Stimulated activated CD8-positive, alpha-beta memory T cell treated with anti-CD3 and anti-CD28 coated beads, Interleukin-15, amount 100 ng/mL, for 1 hour (primary cell): ENCODE measurements at regions not wholly inside any gene's neighbourhood (a gene's known extent, or its start where the extent isn't known, plus 50 kb on each side); places are given as distances from the start of the nearest gene placed in this dataset.
"Not testable (repeated sequence)": the region's sequence is repeated elsewhere in the genome, so short reads cannot be mapped to it uniquely, and the experiment has no call there.

ENCODE experiments used
- DNase-seq: peaks from one replicate; pipeline ENCODE4 v3.0.0-alpha.2; 2020; ENCODE audit warnings: low read depth

DNA sequence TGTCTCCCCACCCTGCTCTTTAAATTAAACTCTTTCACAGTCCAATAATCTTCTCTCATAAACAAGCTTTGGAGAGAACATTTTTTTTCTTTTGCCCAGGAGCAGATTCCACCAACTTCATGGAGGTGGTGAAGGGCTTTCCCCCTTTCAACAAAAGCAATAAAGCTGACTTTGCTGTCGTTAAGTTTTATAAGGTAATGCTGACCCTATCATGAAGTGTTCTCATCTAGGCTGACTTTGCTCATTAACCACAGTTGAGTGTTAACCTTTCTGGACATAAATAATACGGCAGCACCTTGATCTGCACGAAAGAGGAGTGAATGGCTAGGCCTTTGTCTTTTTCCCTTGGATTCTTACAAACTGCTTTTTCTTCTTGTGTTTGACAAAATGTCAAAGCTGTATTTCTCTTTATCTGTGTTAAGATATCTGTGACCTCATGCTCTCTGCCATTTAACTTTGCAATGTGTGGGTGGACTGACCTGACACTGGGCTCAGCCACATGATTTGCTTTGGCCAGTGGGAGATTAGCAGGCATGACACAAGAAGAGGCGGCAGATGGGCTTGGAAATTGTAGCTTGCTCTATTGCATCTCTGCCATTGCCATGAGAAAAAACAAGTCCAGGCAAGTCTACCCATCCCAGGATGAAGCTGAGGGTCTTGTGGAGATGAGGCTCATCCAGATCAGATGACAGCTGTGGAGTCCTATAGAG is 470.9 kb upstream of the CCDC196 start:
- DNase-seq: no peak

DNA sequence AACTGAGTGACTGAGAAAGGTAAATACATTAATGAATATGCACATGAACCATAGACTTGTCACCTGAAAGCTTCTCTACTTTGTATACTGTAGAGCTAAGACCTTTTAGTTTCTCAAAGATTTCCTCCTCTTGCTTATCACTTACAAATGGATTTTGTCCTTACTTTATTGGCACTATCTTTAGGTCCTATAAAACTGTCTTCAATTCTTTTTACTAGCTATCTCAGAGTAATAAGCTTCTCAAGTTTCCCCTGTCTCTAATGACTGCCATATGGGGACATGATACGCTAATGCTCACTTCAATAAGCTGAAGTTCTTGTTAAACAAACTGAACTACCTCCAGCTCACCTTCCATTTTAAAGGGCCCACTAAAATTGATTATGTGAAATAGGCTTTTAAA is 468.2 kb upstream of the CCDC196 start:
- no peak for DNase-seq

DNA sequence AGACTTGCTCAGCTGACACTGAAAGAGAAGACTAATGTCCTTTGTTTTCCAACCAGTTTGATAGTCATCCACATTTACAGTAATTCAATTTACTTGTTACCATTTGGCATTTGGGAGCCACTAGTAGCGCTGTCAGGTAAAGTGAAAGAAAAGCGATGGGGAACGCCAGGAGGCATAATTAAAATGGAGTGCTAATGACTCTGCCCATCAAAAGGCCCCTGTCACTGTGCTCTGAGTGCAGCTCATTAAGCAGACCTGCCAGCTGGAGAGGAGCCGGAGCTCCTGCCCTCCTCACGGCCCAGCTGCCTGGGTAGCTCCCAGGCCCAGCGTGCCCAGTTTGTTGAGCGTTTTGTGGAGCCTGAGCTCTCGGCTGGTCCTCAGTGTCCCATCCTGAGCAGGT is 463.6 kb upstream of the CCDC196 start:
- DNase-seq: no peak

DNA sequence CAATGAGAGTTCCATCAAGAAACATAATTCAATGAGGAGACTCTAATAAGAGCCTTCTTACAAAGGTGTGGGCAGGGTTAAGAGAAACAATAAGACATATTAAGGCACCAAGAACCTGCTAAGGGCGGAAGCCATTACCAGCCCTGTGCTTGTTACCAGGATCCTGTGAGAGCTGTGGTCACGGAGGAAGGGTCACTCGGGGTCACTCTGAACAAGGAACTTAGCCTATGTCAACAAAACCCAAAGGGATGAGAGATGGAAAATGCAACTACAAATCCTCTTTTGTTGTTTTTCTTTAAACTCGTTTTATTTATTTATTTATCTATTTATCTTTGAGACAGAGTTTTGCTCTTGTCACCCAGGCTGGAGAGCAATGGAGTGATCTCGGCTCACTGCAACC is 460.4 kb upstream of the CCDC196 start:
- DNase-seq: no peak

DNA sequence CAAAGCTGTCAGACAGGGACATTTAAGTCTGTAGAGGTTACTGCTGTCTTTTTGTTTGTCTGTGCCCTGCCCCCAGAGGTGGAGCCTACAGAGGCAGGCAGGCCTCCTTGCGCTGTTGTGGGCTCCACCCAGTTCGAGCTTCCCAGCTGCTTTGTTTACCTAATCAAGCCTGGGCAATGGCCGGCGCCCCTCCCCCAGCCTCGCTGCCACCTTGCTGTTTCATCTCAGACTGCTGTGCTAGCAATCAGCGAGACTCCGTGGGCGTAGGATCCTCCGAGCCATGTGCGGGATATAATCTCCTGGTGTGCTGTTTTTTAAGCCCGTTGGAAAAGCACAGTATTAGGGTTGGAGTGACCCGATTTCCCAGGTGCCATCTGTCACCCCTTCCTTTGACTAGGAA is 454.2 kb upstream of the CCDC196 start:
- not testable (repeated sequence) for DNase-seq

DNA sequence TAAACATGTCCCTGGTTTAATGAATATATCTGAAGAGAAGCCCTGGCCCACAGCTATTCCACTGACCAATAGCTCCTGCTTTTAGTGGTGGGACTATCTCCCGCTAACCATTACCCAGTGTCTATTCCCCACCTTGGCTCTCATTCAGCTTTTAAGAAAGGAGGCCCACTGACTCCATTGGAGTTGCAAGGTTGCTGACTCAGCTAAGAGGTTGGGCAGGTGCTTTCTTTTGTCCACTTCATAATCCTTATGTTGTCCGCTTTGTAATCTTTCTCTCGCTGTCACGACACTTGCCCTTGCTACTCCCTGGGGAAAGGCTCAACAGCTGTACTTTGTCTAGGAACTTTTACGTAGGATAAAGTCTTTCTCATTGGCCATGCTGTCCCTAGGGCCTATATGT is 453.4 kb upstream of the CCDC196 start:
- no peak for DNase-seq

DNA sequence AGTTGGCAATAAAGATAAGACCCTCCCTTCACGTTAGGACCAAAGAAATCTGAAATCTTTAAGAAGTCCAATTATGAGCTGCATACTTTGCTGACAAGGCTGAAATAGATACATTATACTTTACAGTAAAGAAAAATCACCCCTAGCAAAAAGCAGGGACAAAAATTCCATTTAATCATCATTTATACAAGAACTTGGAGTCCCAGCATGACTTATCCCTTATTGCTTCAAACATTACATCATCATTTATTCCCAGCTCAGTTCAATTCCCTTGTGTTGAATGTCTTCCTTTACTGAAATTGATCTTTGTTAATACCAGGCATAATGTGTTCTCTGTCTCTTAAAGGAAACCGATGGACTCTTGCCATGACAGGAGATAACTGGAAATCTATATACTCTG is 449.6 kb upstream of the CCDC196 start:
- DNase-seq: no peak

DNA sequence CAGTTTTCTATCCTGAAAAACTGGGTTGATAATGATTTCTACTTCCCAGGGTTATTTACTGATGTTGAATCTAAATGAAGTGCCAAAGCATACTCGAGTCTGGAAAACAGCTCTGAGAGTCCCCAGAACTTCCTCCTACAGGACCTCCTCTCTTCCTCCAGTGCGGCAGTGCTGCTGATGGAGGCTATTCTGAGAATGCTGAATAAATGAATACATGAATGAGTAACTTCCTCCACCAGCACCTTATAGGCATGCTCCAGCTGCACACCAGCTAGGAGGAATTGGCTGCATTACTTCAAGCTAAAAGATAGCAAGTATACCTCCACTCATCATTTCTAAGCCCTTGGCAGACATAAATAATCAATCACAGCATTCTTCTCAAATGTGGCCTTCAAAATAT is 448.8 kb upstream of the CCDC196 start:
- DNase-seq: no peak

DNA sequence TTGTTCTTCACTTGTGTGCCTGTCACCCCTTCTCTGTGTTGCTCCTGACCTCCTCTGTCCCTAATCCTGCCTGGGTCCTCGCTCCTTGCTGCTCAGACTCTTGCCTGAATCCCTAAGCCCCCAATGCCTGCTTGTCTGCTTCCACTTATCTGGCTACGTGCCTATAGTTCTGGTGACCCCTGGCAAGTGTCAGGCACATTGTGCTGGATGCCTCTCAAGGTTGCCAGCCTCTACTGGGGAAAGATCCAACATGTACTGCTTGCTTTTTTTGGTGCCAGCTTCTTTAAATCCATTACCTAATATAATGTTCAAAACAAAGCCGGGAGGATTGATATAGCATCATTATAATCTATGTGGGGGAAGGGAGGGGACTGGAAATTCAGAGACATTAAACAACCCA is 448.0 kb upstream of the CCDC196 start:
- DNase-seq: no peak

DNA sequence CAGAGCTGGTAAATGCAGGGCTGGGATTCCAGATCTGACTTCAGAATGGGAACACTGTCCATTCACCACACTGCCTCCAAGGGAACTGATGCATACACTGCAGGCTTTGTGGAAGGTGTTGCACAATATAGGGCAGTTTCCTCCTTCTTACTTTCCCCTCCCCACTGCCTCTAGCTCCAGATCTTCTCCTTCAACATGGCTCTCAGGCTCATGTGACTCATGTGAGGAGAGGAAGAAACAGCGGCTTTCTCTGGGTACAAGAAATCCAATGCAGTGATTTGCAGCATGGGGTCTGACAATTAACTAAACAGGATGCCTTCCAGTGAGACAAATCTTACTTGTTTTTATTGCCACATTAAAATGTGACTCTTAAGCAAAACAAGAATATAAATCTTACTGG is 447.6 kb upstream of the CCDC196 start:
- no peak for DNase-seq

DNA sequence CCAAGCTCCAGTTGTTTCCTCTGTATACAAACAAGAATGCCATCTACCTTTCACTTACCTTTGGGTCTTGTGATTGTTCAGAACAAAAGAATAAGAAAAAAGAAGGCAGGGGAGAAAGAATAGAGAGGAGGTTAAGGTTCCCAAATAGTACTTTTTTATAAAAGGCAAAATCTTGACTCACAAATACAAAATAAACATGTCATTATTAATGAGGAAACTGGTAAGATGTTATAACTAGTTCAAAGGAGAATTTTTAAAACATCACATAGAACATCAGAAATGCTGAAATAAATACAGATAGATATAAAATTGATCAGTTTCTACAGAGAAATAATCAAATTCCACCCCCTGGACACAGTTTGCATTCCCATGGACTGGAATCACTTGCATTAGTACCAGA is 446.7 kb upstream of the CCDC196 start:
- DNase-seq: no peak

DNA sequence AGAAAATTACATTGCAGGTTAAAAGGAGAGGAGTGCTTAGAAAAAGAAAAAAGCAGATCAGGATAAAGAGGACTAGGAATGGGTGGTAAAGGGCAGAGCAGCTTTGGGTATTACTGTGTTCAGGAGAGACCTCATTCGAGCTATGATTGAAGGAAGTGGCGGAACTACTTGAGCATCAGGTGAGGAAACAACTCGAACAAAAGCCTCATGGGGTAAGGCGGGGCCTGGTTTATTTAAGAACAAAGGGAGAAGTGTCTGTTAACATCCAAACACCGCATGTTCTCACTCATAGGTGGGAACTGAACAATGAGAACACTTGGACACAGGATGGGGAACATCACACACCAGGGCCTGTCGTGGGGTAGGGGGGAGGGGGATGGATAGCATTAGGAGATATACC is 444.6 kb upstream of the CCDC196 start:
- no peak for DNase-seq

DNA sequence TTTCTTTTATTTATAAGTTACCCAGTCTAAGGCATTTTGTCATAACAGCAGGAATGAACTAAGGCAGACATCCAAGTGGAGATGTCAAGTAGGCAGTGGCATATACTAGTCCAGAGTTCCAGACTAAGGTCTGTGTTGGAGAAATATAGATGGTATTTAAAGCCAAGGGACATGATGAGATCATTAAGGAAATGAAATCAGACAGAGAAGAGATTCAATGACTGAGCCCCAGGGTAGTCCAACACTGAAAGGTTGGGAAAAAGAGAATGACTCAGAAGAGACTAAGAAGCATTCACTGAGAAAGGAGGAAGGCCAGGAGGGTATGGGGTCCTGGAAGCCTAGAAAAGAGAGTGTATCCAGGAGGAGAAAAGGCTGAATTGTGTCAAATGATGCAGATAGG is 442.2 kb upstream of the CCDC196 start:
- no peak for DNase-seq

DNA sequence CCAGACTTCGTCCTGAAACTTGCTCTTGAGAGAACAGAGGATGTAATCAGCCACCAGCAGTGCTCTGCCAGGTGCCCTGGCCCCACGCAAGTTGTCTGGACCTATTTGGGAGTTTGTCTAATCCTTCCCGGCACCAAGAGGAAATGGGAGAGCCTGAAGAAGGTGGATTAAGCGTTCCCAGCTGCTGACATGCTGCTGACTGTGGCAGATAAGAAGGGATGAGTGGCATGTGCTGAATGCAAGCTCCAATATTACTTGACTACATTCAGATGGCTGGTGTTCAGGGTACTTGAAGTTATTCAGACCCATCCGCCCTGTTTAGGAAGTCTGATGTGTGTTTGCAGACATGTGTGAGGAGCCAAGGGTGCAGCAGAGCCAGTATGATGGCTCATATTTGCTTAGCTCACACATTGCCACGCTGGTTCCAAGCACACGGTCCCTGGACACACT is 440.6 kb upstream of the CCDC196 start:
- DNase-seq: no peak

DNA sequence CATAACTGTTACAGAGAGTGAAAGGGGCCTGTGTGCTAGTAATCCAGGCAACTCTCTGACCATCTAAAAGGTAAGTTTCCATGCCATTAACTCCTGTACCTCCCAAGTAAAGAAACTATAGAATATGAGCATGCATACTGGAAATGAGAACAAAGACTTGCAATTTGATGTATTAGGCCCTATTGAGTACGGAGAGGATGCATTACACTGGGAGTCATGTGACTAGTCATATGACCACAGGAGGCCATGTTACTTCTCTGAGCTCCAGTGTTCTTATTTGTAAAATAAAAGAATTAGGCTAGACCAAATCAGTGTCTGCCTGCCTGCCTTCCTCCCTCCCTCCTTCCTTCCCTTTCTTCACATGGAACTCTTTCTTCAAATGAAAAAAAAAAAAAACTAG is 440.1 kb upstream of the CCDC196 start:
- DNase-seq: no peak

DNA sequence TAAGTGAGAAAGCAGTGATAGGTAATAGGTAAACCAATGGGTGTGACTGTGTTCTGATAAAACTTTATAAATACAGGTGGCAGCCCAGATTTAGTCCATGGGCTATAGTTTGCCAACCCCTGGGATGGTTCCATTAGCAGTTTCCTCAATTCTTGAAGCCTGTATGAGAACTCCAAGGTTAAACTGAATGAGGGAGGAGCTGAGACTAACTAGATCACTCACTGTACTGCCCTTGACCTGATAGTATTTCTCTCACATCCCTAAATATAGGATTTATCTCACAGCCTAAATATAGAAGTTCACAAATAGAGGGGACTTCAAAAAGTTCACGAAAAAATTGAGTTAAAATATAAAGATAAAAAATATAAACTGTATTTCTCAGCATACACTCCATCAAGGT is 439.6 kb upstream of the CCDC196 start:
- no peak for DNase-seq

DNA sequence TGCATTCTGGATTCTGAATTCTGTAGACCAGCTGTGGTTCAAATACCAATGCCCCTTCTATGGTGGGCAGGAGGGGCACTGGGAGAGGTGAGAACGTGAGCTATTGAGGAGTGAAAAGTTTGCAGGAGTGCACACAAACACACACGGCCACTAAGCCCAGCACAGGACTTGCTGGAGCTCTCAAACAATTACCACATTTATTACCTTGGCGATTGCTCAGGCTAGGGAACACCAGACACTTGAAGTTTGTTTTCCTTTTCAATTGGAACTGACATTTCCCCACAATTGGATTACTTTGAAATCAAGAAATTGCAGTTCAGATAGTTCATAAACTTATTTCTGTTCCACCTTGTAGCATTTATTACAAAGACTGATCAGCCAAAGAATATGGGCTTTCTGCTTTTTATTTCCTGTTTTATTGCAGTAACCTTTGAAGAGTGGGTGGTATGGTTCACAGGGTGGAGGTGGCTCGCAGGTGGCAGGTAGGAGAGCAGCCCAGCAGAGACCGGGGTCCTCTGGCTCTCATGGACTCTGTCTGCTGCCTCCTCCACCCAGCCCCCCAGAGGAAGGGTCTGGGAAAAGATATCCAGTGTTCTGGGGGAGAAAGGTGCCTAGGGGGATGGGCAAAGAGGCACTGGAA is 429.8 kb upstream of the CCDC196 start:
- DNase-seq: no peak

DNA sequence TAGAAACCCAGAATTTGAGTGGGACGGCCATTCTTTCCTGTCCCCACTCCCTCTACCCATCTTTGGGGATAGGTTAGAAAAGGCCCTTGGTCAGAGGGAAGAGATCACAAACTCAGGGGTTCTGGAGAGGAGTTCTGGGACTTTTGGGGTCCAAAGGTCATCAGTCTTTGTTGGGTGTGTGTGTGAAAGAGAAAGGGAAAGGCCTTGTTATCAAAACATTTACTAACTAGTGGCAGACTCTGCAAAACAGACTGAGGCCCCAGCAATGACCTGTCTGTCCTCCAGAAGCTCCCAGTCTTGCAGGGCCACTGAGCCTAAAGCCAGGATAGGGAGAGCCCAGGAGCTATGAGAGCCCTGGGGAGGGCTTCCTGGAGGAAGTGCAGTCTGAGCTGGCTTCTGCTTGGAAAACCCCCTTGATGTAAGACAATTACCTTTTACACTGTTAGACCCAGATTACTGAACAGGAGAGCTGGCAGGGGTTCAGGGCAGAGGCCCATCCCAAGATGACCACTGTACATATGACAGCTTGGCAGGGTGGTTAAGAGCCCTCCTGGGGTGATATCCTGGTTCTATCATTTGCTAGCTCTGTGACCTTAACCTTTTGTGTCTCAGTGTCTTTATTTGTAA is 429.1 kb upstream of the CCDC196 start:
- DNase-seq: no peak

DNA sequence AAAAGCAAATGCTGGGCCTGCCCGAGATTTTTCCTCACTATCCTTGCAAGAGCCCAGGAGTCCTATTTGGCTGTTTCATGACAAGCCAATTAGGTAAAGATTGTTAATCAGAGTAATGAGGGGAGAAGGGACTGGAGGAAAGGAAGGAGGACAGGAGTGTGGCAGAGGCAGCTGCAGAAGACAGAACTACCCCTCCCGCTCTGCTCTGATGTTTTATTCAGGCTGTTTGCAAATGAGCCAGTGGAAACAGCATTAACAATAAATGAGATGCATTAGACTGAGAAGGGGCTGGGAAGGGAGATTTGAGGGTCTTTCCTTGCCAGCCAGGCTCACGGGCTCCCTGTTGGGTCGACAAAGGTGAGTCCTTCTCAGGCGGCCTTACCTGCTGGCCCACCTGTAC is 421.0 kb upstream of the CCDC196 start:
- DNase-seq: no peak

DNA sequence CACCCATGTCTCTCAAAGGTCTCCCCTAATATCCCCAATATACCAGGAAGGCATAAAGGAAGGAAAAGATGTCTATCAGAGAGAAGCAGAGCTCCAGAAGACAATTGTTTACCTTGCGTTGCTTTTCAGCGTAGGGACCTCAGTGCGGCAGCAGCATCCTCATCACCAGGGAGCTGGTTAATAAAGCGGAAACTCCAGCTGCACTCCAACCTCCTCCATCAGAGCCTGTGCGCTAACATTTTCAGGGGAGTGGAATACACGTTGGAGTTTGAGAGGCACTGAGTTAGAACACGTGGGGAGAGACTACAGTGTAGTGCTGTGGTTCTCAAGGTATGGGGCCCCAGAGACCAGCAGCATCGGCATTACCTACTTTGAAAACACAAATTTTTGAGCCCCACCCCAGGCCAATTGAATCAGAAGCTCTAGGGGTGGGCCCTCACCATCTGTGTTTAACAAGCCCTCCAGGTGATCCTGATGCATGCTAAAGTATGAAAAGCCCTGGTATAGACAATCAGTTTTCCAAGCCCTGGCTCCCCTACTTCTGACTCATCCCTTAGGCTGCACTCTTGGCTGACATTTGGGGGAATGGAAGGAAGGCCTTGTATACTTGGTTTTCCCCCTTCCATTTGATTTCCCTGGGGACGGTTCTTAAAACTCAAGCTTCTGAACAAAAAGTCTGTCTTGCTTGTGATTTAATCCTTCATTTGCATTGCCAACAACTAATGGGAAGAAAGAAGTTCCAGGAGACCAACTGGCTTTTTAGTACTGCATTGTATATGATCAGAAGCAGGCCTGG is 419.0 kb upstream of the CCDC196 start:
- no peak for DNase-seq

DNA sequence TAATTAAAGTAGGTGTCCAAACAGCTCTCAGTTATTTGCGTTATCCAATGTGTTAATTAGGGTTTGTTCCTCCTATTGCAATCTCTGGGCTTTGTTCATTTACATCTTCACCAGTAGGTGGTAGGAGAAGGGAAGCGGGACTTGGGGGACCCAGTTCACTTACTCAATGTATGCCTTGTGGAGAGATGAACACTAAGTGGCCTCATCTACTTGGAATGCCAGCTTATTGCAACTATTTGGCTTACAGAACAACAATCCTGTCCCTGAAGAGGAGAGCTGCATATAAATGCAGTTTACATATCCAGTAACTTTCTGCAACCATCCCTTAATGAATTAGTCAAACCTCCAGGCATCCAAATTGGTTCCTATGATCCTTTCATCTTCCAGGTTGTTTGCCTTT is 417.1 kb upstream of the CCDC196 start:
- no peak for DNase-seq

DNA sequence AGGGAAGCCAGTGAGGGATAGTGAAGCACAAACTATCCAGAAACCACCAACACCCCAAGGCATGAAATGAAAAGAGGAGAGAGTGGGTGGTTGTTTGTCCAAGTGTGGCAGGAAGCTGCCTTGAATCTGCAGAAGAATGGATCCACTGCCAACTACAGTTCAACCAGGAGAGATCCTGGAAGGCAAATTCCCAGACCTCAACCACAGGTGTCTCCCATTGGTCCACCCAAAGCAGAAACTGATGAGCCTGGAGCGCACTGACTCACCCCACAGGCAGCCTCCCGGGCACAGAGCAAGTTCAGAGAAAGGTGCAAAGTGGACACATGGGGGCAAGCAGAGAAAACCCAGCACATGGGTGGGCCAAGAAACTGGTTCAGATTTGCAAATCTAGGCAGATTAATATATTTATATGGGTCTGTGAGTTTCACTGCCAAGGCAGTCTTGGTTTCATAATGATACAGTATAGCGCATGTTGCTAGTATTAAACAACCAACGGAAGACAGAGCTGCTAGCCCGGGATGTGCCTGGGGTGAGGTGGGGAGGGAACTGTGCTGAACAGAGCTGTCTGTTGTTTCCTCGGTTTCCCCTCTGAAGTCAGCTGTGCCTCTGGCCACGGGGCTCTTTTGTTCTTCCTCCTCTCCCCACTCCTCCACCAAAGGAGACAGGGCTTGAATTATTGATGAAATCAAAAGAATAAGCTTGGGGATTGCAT is 416.2 kb upstream of the CCDC196 start:
- no peak for DNase-seq
